Parathyroid adenoma (tissue), 2 donors: ENCODE measurements at regions not wholly inside any gene's neighbourhood (a gene's known extent, or its start where the extent isn't known, plus 50 kb on each side); places are given as distances from the start of the nearest gene placed in this dataset.
"Not testable (repeated sequence)": the region's sequence is repeated elsewhere in the genome, so short reads cannot be mapped to it uniquely, and the experiment has no call there.

Source experiments
- H2AFZ ChIP-seq: fragments of 300-600 bp; sonication (generic); one replicate; pipeline ENCODE4 v1.7.0; 2017; ENCODE audit warnings: antibody characterized with exemption, mild to moderate bottlenecking
- H3K27ac ChIP-seq: fragments of 300-600 bp; sonication (generic); one replicate; pipeline ENCODE4 v1.7.0; 2017
- H3K27me3 ChIP-seq: fragments of 300-600 bp; sonication (generic); one replicate; pipeline ENCODE4 v1.7.0; 2017; ENCODE audit warnings: low read length; ENCODE audit not compliant: control insufficient read depth, insufficient read depth
- H3K36me3 ChIP-seq: fragments of 300-600 bp; sonication (generic); one replicate; pipeline ENCODE4 v1.7.0; 2017; ENCODE audit warnings: low read length; ENCODE audit not compliant: control insufficient read depth, insufficient read depth
- H3K4me1 ChIP-seq: fragments of 300-600 bp; sonication (generic); one replicate; pipeline ENCODE4 v1.7.0; 2017; ENCODE audit warnings: control low read depth
- H3K4me2 ChIP-seq: fragments of 300-600 bp; sonication (generic); one replicate; pipeline ENCODE4 v1.7.0; 2017; ENCODE audit warnings: low read length
- H3K4me3 ChIP-seq: fragments of 300-600 bp; sonication (generic); one replicate; pipeline ENCODE4 v1.7.0; 2017; ENCODE audit warnings: low read depth, low read length
- H3K79me2 ChIP-seq: fragments of 300-600 bp; sonication (generic); one replicate; pipeline ENCODE4 v1.7.0; 2017; ENCODE audit warnings: control low read depth
- H3K9ac ChIP-seq: fragments of 300-600 bp; sonication (generic); one replicate; pipeline ENCODE4 v1.7.0; 2017; ENCODE audit warnings: mild to moderate bottlenecking
- H3K9me3 ChIP-seq: fragments of 300-600 bp; sonication (generic); one replicate; pipeline ENCODE4 v1.7.0; 2017; ENCODE audit warnings: low read length; ENCODE audit not compliant: control insufficient read depth
- CTCF ChIP-seq: fragments of 300-600 bp; sonication (generic); IDR thresholded peaks from one replicate; pipeline ENCODE4 v1.7.0; 2017; ENCODE audit warnings: antibody characterized with exemption, mild to moderate bottlenecking
- donor health status: primary hyperparathyroidism.

- Histone ChIP-seq H3K36me3 (no peaks in the 10 kb centered on the region), H3K4me3 (no peak overlapping the region), H3K9ac (no peak overlapping the region), H3K4me1 (no peaks in the 10 kb centered on the region), H3K79me2 (no peaks in the 10 kb centered on the region), H2AFZ (no peak overlapping the region), H3K27ac (no peak overlapping the region), H3K9me3 (no peaks in the 10 kb centered on the region), H3K4me2 (no peak overlapping the region), H3K27me3 (no peaks in the 10 kb centered on the region)
- TF ChIP-seq CTCF: no peak
These were observed 1115.1 kb downstream of the PLA2G4A start for GRCh38 chr1:187943606-187944403.

- not testable (repeated sequence) for H3K9ac ChIP-seq
These were observed 1117.9 kb downstream of the PLA2G4A start for GRCh38 chr1:187946661-187947060.

GRCh38 chr1:187947359-187947758 is 1118.6 kb downstream of the PLA2G4A start:
- Histone ChIP-seq H3K27ac (no peak overlapping the region), H3K9me3 (no peaks in the 10 kb centered on the region), H3K27me3 (no peaks in the 10 kb centered on the region), H3K36me3 (no peaks in the 10 kb centered on the region), H3K4me2 (no peak overlapping the region), H3K79me2 (no peaks in the 10 kb centered on the region), H3K4me3 (no peak overlapping the region), H2AFZ (no peak overlapping the region), H3K9ac (no peak overlapping the region), H3K4me1 (no peaks in the 10 kb centered on the region)
- no peak for TF ChIP-seq CTCF

More at GRCh38 chr1:187946661-187947060, 1117.9 kb downstream of the PLA2G4A start:
- not testable (repeated sequence) for H3K79me2 ChIP-seq, H3K27me3 ChIP-seq, H3K9me3 ChIP-seq, H2AFZ ChIP-seq, H3K4me1 ChIP-seq, H3K4me3 ChIP-seq, H3K36me3 ChIP-seq, H3K4me2 ChIP-seq, H3K27ac ChIP-seq

- Histone ChIP-seq H3K27me3 (no peaks in the 10 kb centered on the region), H3K36me3 (no peaks in the 10 kb centered on the region), H3K4me2 (no peak overlapping the region), H3K79me2 (no peaks in the 10 kb centered on the region), H3K27ac (no peak overlapping the region), H2AFZ (no peak overlapping the region), H3K9me3 (no peaks in the 10 kb centered on the region), H3K4me3 (no peak overlapping the region), H3K4me1 (no peaks in the 10 kb centered on the region), H3K9ac (no peak overlapping the region)
- no peak for TF ChIP-seq CTCF
These were observed 1119.5 kb downstream of the PLA2G4A start for GRCh38 chr1:187948170-187948794.

GRCh38 chr1:187949567-187949966 is 1120.8 kb downstream of the PLA2G4A start:
- no peak overlapping the region for H3K4me3 ChIP-seq
- H3K27me3 ChIP-seq: no peaks in the 10 kb centered on the region
- no peaks in the 10 kb centered on the region for H3K9me3 ChIP-seq
- no peaks in the 10 kb centered on the region for H3K36me3 ChIP-seq
- H3K27ac ChIP-seq: no peak overlapping the region
- no peak overlapping the region for H3K4me2 ChIP-seq
- no peaks in the 10 kb centered on the region for H3K4me1 ChIP-seq
- H2AFZ ChIP-seq: no peak overlapping the region
- no peak for TF ChIP-seq CTCF
- no peaks in the 10 kb centered on the region for H3K79me2 ChIP-seq
- H3K9ac ChIP-seq: no peak overlapping the region
